IMR-90 (cell line): ENCODE measurements at regions not wholly inside any gene's neighbourhood (a gene's known extent, or its start where the extent isn't known, plus 50 kb on each side); places are given as distances from the start of the nearest gene placed in this dataset.

Source experiments
- ATAC-seq: fragments of 200-7000 bp; cut with Tn5 transposase; 2 replicates; pipeline ENCODE4 v1.9.1; 2020; ENCODE audit warnings: low read depth, mild to moderate bottlenecking, moderate library complexity
- BruUV-seq: library from RNA; stranded (reverse); fragments of 400-500 nt; replicated peaks from 2 replicates; lab custom pipeline; 2021; lab: Mats Ljungman, UMichigan
- CTCF ChIA-PET: fragments of 300-600 bp; formaldehyde crosslinking; extraction: SDS; loops from one replicate; lab custom pipeline; 2021; ENCODE audit warnings: antibody characterized with exemption; lab: Yijun Ruan, JAX
- POLR2A ChIA-PET: fragments of 300-600 bp; sonication (Branson Sonifier 250); formaldehyde crosslinking; loops from one replicate; lab custom pipeline; 2022; ENCODE audit warnings: antibody characterized with exemption; ENCODE audit not compliant: unreplicated experiment; lab: Charles Lee
- DNase-seq: peaks from one replicate; pipeline ENCODE4 v3.0.0; 2013
- H2AFZ ChIP-seq: replicated peaks from 2 replicates; pipeline ENCODE3; 2013; ENCODE audit warnings: low read length, mild to moderate bottlenecking; ENCODE audit not compliant: poor library complexity
- H2AK5ac ChIP-seq: 2 replicates; pipeline ENCODE4 v1.6.1; 2013; ENCODE audit warnings: low read depth, low read length, inconsistent platforms
- H2AK9ac ChIP-seq: replicated peaks from 2 replicates; pipeline ENCODE3; 2013; ENCODE audit warnings: mild to moderate bottlenecking, low read depth, low read length, moderate library complexity; ENCODE audit not compliant: poor library complexity
- H2BK120ac ChIP-seq: 2 replicates; pipeline ENCODE4 v1.6.1; 2013; ENCODE audit warnings: low read depth, low read length, inconsistent platforms
- H2BK15ac ChIP-seq: 3 replicates; pipeline ENCODE4 v1.6.1; 2013; ENCODE audit warnings: low read depth, low read length, inconsistent platforms
- H2BK20ac ChIP-seq: 2 replicates; pipeline ENCODE4 v1.6.1; 2013; ENCODE audit warnings: low read depth, mild to moderate bottlenecking, inconsistent platforms, low read length, moderate library complexity
- H2BK5ac ChIP-seq: 2 replicates; pipeline ENCODE4 v1.6.1; 2013; ENCODE audit warnings: mild to moderate bottlenecking, low read depth, low read length, inconsistent platforms; ENCODE audit not compliant: poor library complexity, severe bottlenecking
- H3K14ac ChIP-seq: replicated peaks from 2 replicates; pipeline ENCODE4 v1.6.1; 2013; ENCODE audit warnings: low read depth, low read length, inconsistent platforms
- H3K18ac ChIP-seq: 2 replicates; pipeline ENCODE4 v1.6.1; 2013; ENCODE audit warnings: low read depth, low read length, control low read depth
- H3K23ac ChIP-seq: 2 replicates; pipeline ENCODE4 v1.6.1; 2013; ENCODE audit warnings: low read depth, low read length, inconsistent platforms
- H3K27ac ChIP-seq: 2 replicates; pipeline ENCODE4 v1.5.1; 2013; ENCODE audit warnings: mild to moderate bottlenecking, control low read depth, low read length; ENCODE audit not compliant: insufficient read depth
- H3K27me3 ChIP-seq: 2 replicates; pipeline ENCODE4 v1.6.1; 2013; ENCODE audit warnings: low read length; ENCODE audit not compliant: control insufficient read depth, insufficient read depth
- H3K36me3 ChIP-seq: 2 replicates; pipeline ENCODE4 v1.6.1; 2013; ENCODE audit warnings: low read length, mixed read lengths; ENCODE audit not compliant: control insufficient read depth, insufficient read depth
- H3K4ac ChIP-seq: 2 replicates; pipeline ENCODE4 v1.6.1; 2013; ENCODE audit warnings: low read depth, low read length, inconsistent platforms
- H3K4me1 ChIP-seq: 2 replicates; pipeline ENCODE4 v1.6.1; 2013; ENCODE audit warnings: low read length, mixed read lengths; ENCODE audit not compliant: control insufficient read depth, insufficient read depth
- H3K4me2 ChIP-seq: 2 replicates; pipeline ENCODE4 v1.6.1; 2013; ENCODE audit warnings: low read depth, mild to moderate bottlenecking, control low read depth, low read length, moderate library complexity
- H3K4me3 ChIP-seq: 2 replicates; pipeline ENCODE4 v1.5.1; 2013; ENCODE audit warnings: low read depth, mild to moderate bottlenecking, control low read depth, low read length, moderate library complexity; ENCODE audit not compliant: insufficient read depth
- H3K56ac ChIP-seq: 2 replicates; pipeline ENCODE4 v1.6.1; 2013; ENCODE audit warnings: low read length, inconsistent platforms; ENCODE audit not compliant: insufficient read depth; ENCODE audit errors: extremely low read depth
- H3K79me1 ChIP-seq, 2 experiments: 2 replicates each; pipeline ENCODE4 v1.6.1; 2013; ENCODE audit warnings: low read length in 2 of 2, inconsistent platforms in 1 of 2, low read depth in 1 of 2
- H3K9ac ChIP-seq: 2 replicates; pipeline ENCODE4 v1.6.1; 2013; ENCODE audit warnings: low read depth, low read length, control low read depth
- H3K9me1 ChIP-seq: 2 replicates; pipeline ENCODE4 v1.6.1; 2013; ENCODE audit warnings: low read length, inconsistent platforms; ENCODE audit not compliant: insufficient read depth
- H3K9me3 ChIP-seq: 2 replicates; pipeline ENCODE4 v1.6.1; 2013; ENCODE audit warnings: low read length; ENCODE audit not compliant: control insufficient read depth, insufficient read depth
- H4K20me1 ChIP-seq: 2 replicates; pipeline ENCODE4 v1.6.1; 2013; ENCODE audit warnings: low read length, inconsistent platforms; ENCODE audit not compliant: insufficient read depth
- H4K5ac ChIP-seq: 2 replicates; pipeline ENCODE4 v1.6.1; 2013; ENCODE audit warnings: mild to moderate bottlenecking, low read depth, low read length, control low read depth
- H4K8ac ChIP-seq, 2 experiments: 2 replicates each; pipeline ENCODE4 v1.6.1; 2013; ENCODE audit warnings: low read depth in 2 of 2, low read length in 2 of 2, control low read depth in 1 of 2, inconsistent platforms in 1 of 2
- H4K91ac ChIP-seq: 2 replicates; pipeline ENCODE4 v1.6.1; 2013; ENCODE audit warnings: low read depth, low read length, inconsistent platforms; ENCODE audit not compliant: insufficient read depth
- BHLHE40 ChIP-seq: fragments of 150-350 bp; IDR thresholded peaks from 2 replicates; pipeline ENCODE4 v1.6.1; 2016; ENCODE audit warnings: mild to moderate bottlenecking, low read depth, low read length
- CEBPB ChIP-seq: IDR thresholded peaks from 2 replicates; pipeline ENCODE4 v1.6.1; 2012; ENCODE audit warnings: low read depth, low read length, improper control_type of control experiment
- CHD1 ChIP-seq: IDR thresholded peaks from 2 replicates; pipeline ENCODE4 v1.6.1; 2012; ENCODE audit warnings: low read depth, low read length, improper control_type of control experiment
- FOS ChIP-seq: fragments of 150-350 bp; IDR thresholded peaks from 2 replicates; pipeline ENCODE4 v1.6.1; 2016; ENCODE audit warnings: low read depth, low read length
- MAFK ChIP-seq: IDR thresholded peaks from 2 replicates; pipeline ENCODE4 v1.6.1; 2012; ENCODE audit warnings: low read depth, low read length, improper control_type of control experiment
- MAZ ChIP-seq: IDR thresholded peaks from 2 replicates; pipeline ENCODE4 v1.6.1; 2012; ENCODE audit warnings: low read depth, mild to moderate bottlenecking, low read length, improper control_type of control experiment, moderate library complexity, borderline replicate concordance
- MXI1 ChIP-seq: IDR thresholded peaks from 2 replicates; pipeline ENCODE4 v1.6.1; 2012; ENCODE audit warnings: low read depth, mild to moderate bottlenecking, low read length, moderate library complexity, borderline replicate concordance
- NFE2L2 ChIP-seq: fragments of 150-350 bp; IDR thresholded peaks from 2 replicates; pipeline ENCODE4 v1.6.1; 2016; ENCODE audit warnings: low read depth, mild to moderate bottlenecking, low read length
- POLR2A ChIP-seq: IDR thresholded peaks from 2 replicates; pipeline ENCODE4 v1.6.1; 2012; ENCODE audit warnings: mild to moderate bottlenecking, low read depth, low read length
- RAD21 ChIP-seq: IDR thresholded peaks from 2 replicates; pipeline ENCODE4 v1.6.1; 2012; ENCODE audit warnings: low read length, improper control_type of control experiment
- RCOR1 ChIP-seq: IDR thresholded peaks from 2 replicates; pipeline ENCODE4 v1.6.1; 2012; ENCODE audit warnings: mild to moderate bottlenecking, low read length, improper control_type of control experiment; ENCODE audit not compliant: insufficient replicate concordance
- RFX5 ChIP-seq: IDR thresholded peaks from 2 replicates; pipeline ENCODE4 v1.8.0; 2012; ENCODE audit warnings: low read depth, mild to moderate bottlenecking, low read length, moderate library complexity
- SMC3 ChIP-seq: fragments of 150-350 bp; IDR thresholded peaks from 2 replicates; pipeline ENCODE4 v1.6.1; 2016; ENCODE audit warnings: low read depth, mild to moderate bottlenecking, antibody characterized with exemption, low read length, moderate library complexity
- WGBS, 2 experiments: methylation state at CpG; one replicate each; pipeline versions ENCODE4 v1.1.5 to v1.1.7; 2013; ENCODE audit warnings: missing lambda C conversion rate in 2 of 2; ENCODE audit not compliant: insufficient read length in 1 of 2; ENCODE audit errors: extremely low coverage in 2 of 2; 5-methylcytosine and 5-hydroxymethylcytosine counted together
- dilution Hi-C: fragments of 300-500 bp; cut with HindIII; formaldehyde crosslinking; loops from one replicate; pipeline ENCODE4 v1.14.3; 2018; ENCODE audit warnings: low sequenced_read_pairs; ENCODE audit not compliant: unreplicated experiment
- in situ Hi-C: fragments of 300-500 bp; cut with MboI; formaldehyde crosslinking; loops from 3 replicates; pipeline ENCODE4 v1.14.3; 2019; ENCODE audit warnings: low sequenced_read_pairs, inconsistent platforms, mixed read lengths
- intact Hi-C: fragments of 100-400 bp; cut with micrococcal nuclease; formaldehyde crosslinking; loops from 2 replicates; pipeline ENCODE4 v1.10.0; 2022
- TF ChIP-seq, protein P1 (sequence below): fragments of 150-350 bp; IDR thresholded peaks from 2 replicates; pipeline ENCODE4 v1.6.1; 2016; ENCODE audit warnings: low read depth, mild to moderate bottlenecking, low read length, moderate library complexity, borderline replicate concordance
- TF ChIP-seq, protein P2 (sequence below): fragments of 150-350 bp; IDR thresholded peaks from 2 replicates; pipeline ENCODE4 v1.6.1; 2017; ENCODE audit warnings: mild to moderate bottlenecking, antibody characterized with exemption, low read length, low read depth
- TF ChIP-seq, protein P3 (sequence below): conservative IDR thresholded peaks from 2 replicates; pipeline ENCODE4 v1.5.1; 2012; ENCODE audit warnings: mild to moderate bottlenecking, low read depth, low read length, improper control_type of control experiment

DNA sequence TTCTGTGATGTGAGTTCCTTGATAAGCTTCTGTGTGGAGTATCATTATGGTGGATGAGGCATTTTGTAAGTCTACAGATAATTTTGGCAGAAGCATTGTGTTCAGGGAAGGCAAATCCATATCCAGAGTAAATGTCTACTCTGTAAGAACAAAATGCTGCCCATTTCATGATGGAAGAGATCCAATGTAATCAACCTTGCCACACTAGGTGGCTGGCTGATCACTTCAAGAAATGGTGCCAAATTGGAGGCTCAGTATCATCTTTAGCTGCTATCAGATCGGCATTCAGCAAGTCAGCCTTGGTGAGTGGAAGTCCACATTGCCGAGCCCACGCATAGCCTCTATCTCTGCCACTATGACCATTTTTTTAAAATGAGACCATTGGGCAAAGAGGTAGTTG, 565.8 kb upstream of the USP24 start:
- dilution Hi-C loops: no loop called here
- H3K9me1 ChIP-seq: peaks cover 2% of the 10 kb centered on the region; the same call in 1 of the 2 replicates
- intact Hi-C loops: no loop called here
- in situ Hi-C loops: no loop called here
- TF ChIP-seq RAD21: no peak
- TF ChIP-seq, protein P1, sequence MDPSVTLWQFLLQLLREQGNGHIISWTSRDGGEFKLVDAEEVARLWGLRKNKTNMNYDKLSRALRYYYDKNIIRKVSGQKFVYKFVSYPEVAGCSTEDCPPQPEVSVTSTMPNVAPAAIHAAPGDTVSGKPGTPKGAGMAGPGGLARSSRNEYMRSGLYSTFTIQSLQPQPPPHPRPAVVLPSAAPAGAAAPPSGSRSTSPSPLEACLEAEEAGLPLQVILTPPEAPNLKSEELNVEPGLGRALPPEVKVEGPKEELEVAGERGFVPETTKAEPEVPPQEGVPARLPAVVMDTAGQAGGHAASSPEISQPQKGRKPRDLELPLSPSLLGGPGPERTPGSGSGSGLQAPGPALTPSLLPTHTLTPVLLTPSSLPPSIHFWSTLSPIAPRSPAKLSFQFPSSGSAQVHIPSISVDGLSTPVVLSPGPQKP: no peak
- no peak for TF ChIP-seq MXI1
- TF ChIP-seq RCOR1: no peak
- no peak for TF ChIP-seq POLR2A
- TF ChIP-seq MAFK: no peak
- TF ChIP-seq MAZ: no peak
- TF ChIP-seq FOS: no peak
- no peak for TF ChIP-seq RFX5
- TF ChIP-seq, protein P2, sequence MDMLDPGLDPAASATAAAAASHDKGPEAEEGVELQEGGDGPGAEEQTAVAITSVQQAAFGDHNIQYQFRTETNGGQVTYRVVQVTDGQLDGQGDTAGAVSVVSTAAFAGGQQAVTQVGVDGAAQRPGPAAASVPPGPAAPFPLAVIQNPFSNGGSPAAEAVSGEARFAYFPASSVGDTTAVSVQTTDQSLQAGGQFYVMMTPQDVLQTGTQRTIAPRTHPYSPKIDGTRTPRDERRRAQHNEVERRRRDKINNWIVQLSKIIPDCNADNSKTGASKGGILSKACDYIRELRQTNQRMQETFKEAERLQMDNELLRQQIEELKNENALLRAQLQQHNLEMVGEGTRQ: no peak
- no peak for TF ChIP-seq CEBPB
- TF ChIP-seq CHD1: no peak
- no peak for TF ChIP-seq NFE2L2
- no peak for TF ChIP-seq SMC3
- TF ChIP-seq BHLHE40: no peak
- TF ChIP-seq, protein P3, sequence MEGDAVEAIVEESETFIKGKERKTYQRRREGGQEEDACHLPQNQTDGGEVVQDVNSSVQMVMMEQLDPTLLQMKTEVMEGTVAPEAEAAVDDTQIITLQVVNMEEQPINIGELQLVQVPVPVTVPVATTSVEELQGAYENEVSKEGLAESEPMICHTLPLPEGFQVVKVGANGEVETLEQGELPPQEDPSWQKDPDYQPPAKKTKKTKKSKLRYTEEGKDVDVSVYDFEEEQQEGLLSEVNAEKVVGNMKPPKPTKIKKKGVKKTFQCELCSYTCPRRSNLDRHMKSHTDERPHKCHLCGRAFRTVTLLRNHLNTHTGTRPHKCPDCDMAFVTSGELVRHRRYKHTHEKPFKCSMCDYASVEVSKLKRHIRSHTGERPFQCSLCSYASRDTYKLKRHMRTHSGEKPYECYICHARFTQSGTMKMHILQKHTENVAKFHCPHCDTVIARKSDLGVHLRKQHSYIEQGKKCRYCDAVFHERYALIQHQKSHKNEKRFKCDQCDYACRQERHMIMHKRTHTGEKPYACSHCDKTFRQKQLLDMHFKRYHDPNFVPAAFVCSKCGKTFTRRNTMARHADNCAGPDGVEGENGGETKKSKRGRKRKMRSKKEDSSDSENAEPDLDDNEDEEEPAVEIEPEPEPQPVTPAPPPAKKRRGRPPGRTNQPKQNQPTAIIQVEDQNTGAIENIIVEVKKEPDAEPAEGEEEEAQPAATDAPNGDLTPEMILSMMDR: no peak
- H3K18ac ChIP-seq: peak overlapping the region; percentile 82
- peaks cover 5% of the 10 kb centered on the region for H3K4me1 ChIP-seq
- H2BK120ac ChIP-seq: no peak overlapping the region; the same call in 1 of the 2 replicates
- no peak overlapping the region; the same call in 1 of the 2 replicates for H2BK20ac ChIP-seq
- H3K36me3 ChIP-seq: no peaks in the 10 kb centered on the region
- no peak overlapping the region for H3K56ac ChIP-seq
- H3K14ac ChIP-seq: no peak overlapping the region
- no peaks in the 10 kb centered on the region; the same call in 1 of the 2 replicates for H3K9me3 ChIP-seq
- CTCF ChIA-PET: interaction anchor here (2.2 kb wide), 1 partner anchor 12 kb away, joined by 5 read pairs; no protein-coding TSS in a partner anchor
- no peak overlapping the region for H3K23ac ChIP-seq
- no peak overlapping the region for H3K4me3 ChIP-seq
- WGBS, 2 experiments: no CpG with 5 or more reads among the region's 3 CpGs
- no peaks in the 10 kb centered on the region for H3K79me1 ChIP-seq
- no peak overlapping the region for H2AFZ ChIP-seq
- H4K5ac ChIP-seq: peak overlapping the region; percentile 54; the same call in 1 of the 2 replicates
- H2AK5ac ChIP-seq: peak overlapping the region; percentile 23; the same call in 1 of the 2 replicates
- H3K4me2 ChIP-seq: no peak overlapping the region
- no peak overlapping the region for H2BK5ac ChIP-seq
- H4K8ac ChIP-seq: peak overlapping the region in 1 of 2 experiments; percentile 3; a peak in 1 of 4 replicates
- no peaks in the 10 kb centered on the region for H4K20me1 ChIP-seq
- no TSS peak for BruUV-seq
- no peak overlapping the region for H3K27ac ChIP-seq
- no peak overlapping the region for H2BK15ac ChIP-seq
- no peak overlapping the region for H4K91ac ChIP-seq
- ATAC-seq (no peak), DNase-seq (no peak)
- H2AK9ac ChIP-seq: no peak overlapping the region
- no peak overlapping the region; the same call in 1 of the 2 replicates for H3K4ac ChIP-seq
- H3K9ac ChIP-seq: no peak overlapping the region
- POLR2A ChIA-PET: no interaction called here
- no peaks in the 10 kb centered on the region for H3K27me3 ChIP-seq
